NCI-H460 (cell line): ENCODE measurements at regions not wholly inside any gene's neighbourhood (a gene's known extent, or its start where the extent isn't known, plus 50 kb on each side); places are given as distances from the start of the nearest gene placed in this dataset.
A peak's percentile ranks its signal among the peaks of the same experiment; 100 is the strongest.
"Not testable (repeated sequence)": the region's sequence is repeated elsewhere in the genome, so short reads cannot be mapped to it uniquely, and the experiment has no call there.

Experiments used
- DNase-seq: peaks from one replicate; pipeline ENCODE4 v3.0.0-alpha.2; 2016; ENCODE audit warnings: low read depth; ENCODE audit errors: extremely low read depth

- DNase-seq: no peak
Measured at GRCh38 chr7:93830141-93830925, 60.2 kb downstream of the TFPI2 start.

DNA sequence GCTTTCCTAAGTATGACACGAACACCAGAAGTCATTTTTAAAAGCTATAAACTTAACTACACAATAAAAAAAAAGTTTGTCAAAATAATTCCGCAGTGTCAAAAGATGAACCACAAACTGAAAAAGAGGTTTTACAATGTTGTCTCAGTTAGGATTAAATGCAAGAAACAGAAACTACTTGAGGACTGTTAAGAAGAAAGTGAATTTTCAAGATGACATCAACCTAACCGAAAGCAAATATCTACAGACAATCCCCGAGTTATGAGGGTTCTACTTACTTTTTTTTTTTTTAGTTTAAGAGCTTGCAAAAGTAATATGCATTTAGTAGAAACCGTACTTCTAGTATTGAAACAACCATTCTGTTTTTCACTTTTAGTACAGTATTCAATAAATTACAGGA lies 62.3 kb downstream of the TFPI2 start:
- DNase-seq: no peak

DNA sequence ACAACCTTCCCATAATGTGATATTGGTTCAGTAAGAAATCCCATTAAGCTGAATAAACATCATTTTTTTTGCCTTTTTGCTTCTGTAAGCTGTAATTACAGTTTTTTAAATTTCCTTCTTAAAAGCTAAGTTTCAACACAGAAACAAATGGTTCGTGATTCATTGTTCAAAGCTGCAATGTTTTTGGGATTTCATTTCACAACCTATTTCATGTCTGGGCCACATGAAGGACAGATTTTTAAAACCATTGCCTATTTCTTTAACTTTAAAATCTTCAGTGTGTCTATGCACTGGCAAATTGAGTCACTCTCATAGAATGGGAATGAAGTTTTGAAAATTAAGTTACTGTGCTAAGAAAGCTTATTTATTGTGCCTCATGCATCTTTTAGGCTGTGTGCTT lies 66.9 kb downstream of the TFPI2 start:
- no peak for DNase-seq

DNA sequence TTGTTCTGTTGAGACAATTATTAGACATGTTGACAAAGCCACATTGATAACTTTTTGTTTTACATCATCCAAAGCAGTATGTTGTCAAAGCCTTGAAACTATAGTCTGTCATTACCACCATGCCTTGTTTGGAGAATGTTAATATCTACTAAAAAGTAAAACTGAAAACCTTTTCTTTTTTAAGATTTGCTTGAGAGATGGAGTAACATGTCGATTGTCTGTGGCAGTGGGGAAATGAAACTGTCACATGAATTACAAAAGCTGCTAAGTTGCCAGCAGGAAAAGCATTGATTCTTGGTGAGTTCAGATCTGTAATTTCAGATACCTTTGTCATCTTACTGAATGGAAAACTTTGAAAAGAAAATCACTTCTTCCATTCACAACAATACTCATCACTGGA lies 69.1 kb downstream of the TFPI2 start:
- no peak for DNase-seq

- DNase-seq: no peak
Measured at GRCh38 chr7:93819699-93820098, 70.9 kb downstream of the TFPI2 start.

GRCh38 chr7:93817526-93817925 lies 73.0 kb downstream of the TFPI2 start:
- DNase-seq: no peak

- DNase-seq: no peak
Measured at GRCh38 chr7:93817004-93817403, 73.5 kb downstream of the TFPI2 start.

DNA sequence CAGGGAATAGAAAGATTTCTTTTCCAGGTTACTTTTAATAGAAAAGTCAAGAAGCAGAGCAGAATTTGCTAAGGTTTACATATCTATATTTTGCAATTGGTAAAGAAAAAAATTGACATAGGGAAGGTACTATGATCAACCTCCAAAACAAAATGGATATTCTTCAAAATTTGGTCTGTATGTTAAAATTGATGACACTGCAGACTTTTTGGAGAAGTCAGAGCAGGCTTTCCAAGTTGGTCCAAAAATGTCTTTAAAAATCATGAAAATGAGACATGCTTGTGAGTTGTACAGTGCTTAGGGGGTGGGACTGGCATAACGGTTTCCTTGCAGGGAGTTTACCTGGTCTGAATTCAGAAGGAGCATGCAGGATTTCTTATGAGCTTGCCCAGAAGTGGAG lies 77.0 kb downstream of the TFPI2 start:
- no peak for DNase-seq

- DNase-seq: no peak
Measured at GRCh38 chr7:93812061-93812460, 78.5 kb downstream of the TFPI2 start.

GRCh38 chr7:93811198-93811597 lies 79.4 kb downstream of the TFPI2 start:
- DNase-seq: no peak

- DNase-seq: no peak
Measured at GRCh38 chr7:93810561-93810960, 80.0 kb downstream of the TFPI2 start.

DNA sequence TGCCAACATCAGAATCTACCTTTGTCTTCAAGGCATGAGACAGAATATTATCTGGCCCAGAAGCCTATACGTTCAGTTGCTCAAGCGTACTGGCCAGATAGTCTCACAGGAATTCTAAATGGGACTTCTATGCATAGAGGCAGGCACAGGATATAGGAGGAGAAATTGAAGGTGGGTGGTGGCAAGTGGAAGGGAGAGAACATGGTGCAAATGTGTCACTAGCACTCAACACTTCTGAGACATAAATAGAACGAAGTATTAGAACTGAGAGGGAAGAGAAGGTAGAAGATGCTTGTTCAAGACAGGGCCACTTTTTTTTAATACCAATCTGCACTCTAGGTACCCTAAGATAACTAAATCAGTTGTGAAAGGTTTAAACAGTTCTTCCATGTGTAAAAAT lies 85.8 kb downstream of the TFPI2 start:
- DNase-seq: no peak

DNA sequence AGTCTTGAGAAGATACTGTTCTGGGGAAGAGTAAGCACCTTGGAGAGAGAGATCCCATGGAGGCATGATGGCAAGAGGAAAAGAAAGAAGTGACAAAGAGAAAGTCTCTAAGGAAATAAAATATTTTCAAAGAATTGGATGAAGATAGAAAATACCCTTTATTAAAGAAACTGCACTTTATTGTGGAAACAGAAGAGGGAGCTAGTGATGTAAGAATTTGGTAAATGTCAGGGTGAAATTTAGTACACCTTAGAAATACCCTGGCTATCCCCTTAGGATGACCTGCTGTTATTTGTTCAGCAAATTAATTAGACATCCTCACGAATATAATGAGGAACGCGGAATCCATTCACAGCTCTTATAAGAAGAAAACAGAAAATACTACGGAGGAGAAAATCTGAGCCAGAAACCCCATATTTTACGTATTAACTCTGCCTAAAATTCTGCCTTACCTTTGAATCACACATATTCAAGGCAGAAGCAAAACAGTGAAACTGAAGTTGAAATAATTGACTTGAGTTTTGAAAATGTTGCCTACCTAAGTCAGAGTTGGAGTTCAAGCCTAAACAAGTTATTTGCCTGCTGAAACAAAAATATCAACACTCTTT lies 90.7 kb downstream of the TFPI2 start:
- peak; percentile 12 for DNase-seq

- not testable (repeated sequence) for DNase-seq
Measured at GRCh38 chr7:93793084-93793697, 97.4 kb downstream of the TFPI2 start.

- no peak for DNase-seq
Measured at GRCh38 chr7:93779115-93779514, 111.4 kb downstream of the TFPI2 start.

DNA sequence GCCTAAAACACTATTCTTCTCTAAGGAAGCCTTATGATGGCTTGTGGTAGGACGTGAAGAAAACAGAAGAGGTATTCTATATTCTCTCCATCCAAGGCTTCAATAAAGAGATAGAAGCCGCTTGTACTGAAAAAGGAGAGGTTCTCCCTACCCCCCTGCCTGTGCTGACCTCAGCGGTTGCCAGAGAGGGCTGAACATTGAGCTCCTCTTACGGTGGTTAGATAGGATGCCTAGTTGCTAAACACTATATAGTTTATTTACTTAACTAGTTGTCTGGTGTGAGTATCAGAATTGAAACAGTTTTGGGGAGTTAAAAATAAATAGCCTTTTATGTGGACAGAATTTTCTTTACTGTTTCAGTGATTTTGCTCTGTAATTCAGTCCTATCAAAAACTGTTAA lies 112.2 kb downstream of the TFPI2 start:
- no peak for DNase-seq

DNA sequence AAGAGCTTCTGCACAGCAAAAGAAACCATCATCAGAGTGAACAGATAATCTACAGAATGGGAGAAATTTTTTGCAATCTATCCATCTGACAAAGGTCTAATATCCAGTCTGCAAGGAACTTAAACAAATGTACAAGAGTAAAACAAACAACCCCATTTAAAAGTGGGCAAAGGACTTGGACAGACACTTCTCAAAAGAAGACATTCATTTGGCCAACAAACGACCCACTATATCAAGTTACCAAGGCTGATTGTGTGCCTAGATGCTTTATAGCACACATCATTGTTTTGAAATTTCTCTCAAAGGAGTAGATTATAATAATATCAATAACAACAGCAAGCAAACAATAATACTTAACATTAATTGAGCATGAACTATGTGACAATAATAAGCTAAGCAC lies 117.1 kb downstream of the TFPI2 start:
- no peak for DNase-seq

DNA sequence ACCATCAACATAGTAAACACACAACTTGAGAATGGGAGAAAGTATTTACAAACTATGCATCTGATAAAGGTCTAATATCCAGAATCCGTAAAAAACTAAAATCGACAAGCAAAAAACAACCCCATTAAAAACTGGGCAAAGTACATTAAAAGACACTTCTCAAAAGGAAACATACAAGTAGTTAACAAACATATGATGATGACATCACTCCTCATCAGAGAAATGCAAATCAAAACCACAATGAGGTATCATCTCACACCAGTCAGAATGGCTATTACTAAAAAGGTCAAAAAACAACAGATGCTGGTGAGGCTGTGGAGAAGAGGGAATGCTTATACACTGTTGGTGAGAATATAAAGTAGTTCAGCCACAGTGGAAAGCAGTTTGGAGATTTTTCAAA lies 125.1 kb downstream of the TFPI2 start:
- DNase-seq: no peak

DNA sequence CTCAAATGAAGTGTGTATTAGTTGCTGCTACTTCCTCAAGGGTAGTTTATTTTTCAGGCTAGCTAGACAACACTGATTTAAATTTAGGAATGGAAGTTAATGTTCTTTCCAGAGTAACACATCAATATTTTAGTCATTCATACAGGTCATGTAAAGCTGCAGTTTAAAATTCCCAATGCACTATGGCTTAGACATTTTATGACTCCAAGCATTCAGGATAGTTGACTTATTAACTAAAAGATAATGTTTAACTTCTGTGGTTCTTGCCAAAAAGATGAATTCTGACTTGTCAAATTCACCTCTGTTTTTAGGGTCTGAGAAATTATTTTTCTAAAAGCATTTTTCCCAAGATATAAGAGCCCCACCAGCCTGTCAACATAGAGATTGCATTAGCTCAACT lies 131.9 kb downstream of the TFPI2 start:
- DNase-seq: no peak

GRCh38 chr7:93757426-93757825 lies 133.1 kb downstream of the TFPI2 start:
- no peak for DNase-seq

GRCh38 chr7:93756890-93757289 lies 133.7 kb downstream of the TFPI2 start:
- DNase-seq: no peak

- no peak for DNase-seq
Measured at GRCh38 chr7:93751421-93751820, 139.1 kb downstream of the TFPI2 start.
